Suprapubic skin (tissue), 4 donors: ENCODE measurements at regions not wholly inside any gene's neighbourhood (a gene's known extent, or its start where the extent isn't known, plus 50 kb on each side); places are given as distances from the start of the nearest gene placed in this dataset.
"Not testable (repeated sequence)": the region's sequence is repeated elsewhere in the genome, so short reads cannot be mapped to it uniquely, and the experiment has no call there.

Experiments
- DNase-seq, 2 donors: peaks; one replicate each; pipeline ENCODE4 v3.0.0-alpha.2; 2019; ENCODE audit warnings: low spot score in 2 of 2
- H3K27ac ChIP-seq: fragments of 200-600 bp; sonication (generic); one replicate; pipeline ENCODE4 v1.5.1; 2019
- H3K27me3 ChIP-seq: fragments of 200-600 bp; sonication (generic); one replicate; pipeline ENCODE4 v1.5.1; 2019
- H3K36me3 ChIP-seq: fragments of 200-600 bp; sonication (generic); one replicate; pipeline ENCODE4 v1.5.1; 2019
- H3K4me1 ChIP-seq: fragments of 200-600 bp; sonication (generic); one replicate; pipeline ENCODE4 v1.5.1; 2019
- H3K4me3 ChIP-seq: fragments of 200-600 bp; sonication (generic); one replicate; pipeline ENCODE4 v1.5.1; 2019; ENCODE audit warnings: mild to moderate bottlenecking
- H3K9me3 ChIP-seq: fragments of 200-600 bp; sonication (generic); one replicate; pipeline ENCODE4 v1.5.1; 2019
- EP300 ChIP-seq: sonication (generic); formaldehyde crosslinking; IDR thresholded peaks from one replicate; pipeline ENCODE4 v1.6.1; 2017; ENCODE audit warnings: antibody characterized with exemption
- POLR2A ChIP-seq, 2 donors: fragments of 450-650 bp; IDR thresholded peaks; one replicate each; pipeline ENCODE4 v1.6.1; 2017; ENCODE audit warnings: antibody characterized with exemption in 2 of 2, mild to moderate bottlenecking in 2 of 2, moderate library complexity in 2 of 2
- POLR2AphosphoS5 ChIP-seq, 3 donors: sonication (generic); formaldehyde crosslinking; IDR thresholded peaks; one replicate each; pipeline ENCODE4 v1.6.1; 2017; ENCODE audit warnings: antibody characterized with exemption in 3 of 3
- WGBS: methylation state at CpG from one replicate; pipeline ENCODE4 v1.1.5; 2018; 5-methylcytosine and 5-hydroxymethylcytosine counted together
- TF ChIP-seq, protein P1 (sequence below), 2 donors: fragments of 200-600 bp in 1 of 2; fragments of 450-650 bp in 1 of 2; sonication (generic) in 1 of 2; IDR thresholded peaks; one replicate each; pipeline ENCODE4 v1.5.1; 2016 to 2019; ENCODE audit warnings: antibody characterized with exemption in 2 of 2, mild to moderate bottlenecking in 1 of 2, moderate library complexity in 1 of 2

DNA sequence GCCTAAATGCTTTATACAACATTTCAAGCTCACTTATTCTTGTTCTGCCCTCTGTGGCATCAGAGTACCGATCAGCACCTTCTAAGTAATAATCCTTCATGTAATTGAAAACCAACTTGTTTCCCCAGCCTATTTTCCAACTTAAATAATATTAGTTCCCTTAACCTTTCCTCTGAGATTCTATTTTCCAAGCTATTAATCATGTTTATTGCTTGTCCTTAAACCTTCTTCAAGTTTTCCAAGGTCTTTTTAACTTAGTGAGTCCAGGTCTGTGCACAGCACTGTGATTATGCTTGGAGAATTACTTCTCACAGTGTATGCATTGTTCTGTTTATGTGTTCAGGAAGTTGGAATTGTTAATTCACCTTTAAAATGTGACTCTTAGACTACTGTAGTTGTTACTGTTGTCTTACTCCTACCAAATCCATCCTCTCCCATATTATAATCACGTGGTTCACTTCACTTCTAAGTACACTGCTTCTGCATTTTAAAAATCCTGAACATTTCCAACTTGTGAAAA is 1039.3 kb upstream of the FOXG1 start:
- WGBS = 52% methylated on average over 2 of the region's 2 CpGs
- Histone ChIP-seq H3K9me3 (no peaks in the 10 kb centered on the region), H3K36me3 (no peaks in the 10 kb centered on the region), H3K27ac (no peak overlapping the region), H3K4me1 (no peaks in the 10 kb centered on the region), H3K4me3 (no peak overlapping the region), H3K27me3 (no peaks in the 10 kb centered on the region)
- TF ChIP-seq POLR2AphosphoS5 (IDR thresholded peaks at IDR 0.05) = no peak
- TF ChIP-seq, protein P1, sequence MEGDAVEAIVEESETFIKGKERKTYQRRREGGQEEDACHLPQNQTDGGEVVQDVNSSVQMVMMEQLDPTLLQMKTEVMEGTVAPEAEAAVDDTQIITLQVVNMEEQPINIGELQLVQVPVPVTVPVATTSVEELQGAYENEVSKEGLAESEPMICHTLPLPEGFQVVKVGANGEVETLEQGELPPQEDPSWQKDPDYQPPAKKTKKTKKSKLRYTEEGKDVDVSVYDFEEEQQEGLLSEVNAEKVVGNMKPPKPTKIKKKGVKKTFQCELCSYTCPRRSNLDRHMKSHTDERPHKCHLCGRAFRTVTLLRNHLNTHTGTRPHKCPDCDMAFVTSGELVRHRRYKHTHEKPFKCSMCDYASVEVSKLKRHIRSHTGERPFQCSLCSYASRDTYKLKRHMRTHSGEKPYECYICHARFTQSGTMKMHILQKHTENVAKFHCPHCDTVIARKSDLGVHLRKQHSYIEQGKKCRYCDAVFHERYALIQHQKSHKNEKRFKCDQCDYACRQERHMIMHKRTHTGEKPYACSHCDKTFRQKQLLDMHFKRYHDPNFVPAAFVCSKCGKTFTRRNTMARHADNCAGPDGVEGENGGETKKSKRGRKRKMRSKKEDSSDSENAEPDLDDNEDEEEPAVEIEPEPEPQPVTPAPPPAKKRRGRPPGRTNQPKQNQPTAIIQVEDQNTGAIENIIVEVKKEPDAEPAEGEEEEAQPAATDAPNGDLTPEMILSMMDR (IDR thresholded peaks at IDR 0.05) = no peak
- TF ChIP-seq EP300 = no peak
- no peak for TF ChIP-seq POLR2A (IDR thresholded peaks at IDR 0.05)
- DNase-seq = no peak

DNA sequence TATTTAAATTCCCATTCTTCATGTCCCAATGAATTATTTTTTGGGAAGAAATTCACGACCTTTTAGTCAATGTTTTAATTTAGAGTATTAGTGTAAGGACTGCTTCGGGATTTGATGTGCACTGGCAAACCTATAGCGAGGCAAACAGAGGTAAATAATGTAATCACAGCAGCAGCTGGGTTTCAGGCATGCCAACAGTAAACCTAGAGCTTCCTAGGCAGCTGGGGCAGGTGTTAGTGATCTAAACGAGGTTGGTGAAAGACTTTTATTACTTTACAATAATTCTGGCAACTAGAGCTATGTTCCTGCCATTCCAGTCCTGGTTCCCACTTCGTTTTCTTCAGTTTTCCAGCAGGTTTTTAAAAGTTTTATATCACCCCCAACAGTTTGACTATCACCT is 1036.4 kb upstream of the FOXG1 start:
- no peaks in the 10 kb centered on the region for H3K9me3 ChIP-seq
- 44% methylated on average over 5 of the region's 5 CpGs for WGBS
- DNase-seq = no peak
- H3K4me1 ChIP-seq = no peaks in the 10 kb centered on the region
- TF ChIP-seq POLR2AphosphoS5 (IDR thresholded peaks at IDR 0.05) (no peak), EP300 (no peak), POLR2A (IDR thresholded peaks at IDR 0.05) (no peak)
- TF ChIP-seq, protein P1 (IDR thresholded peaks at IDR 0.05) = no peak
- no peak overlapping the region for H3K27ac ChIP-seq
- no peaks in the 10 kb centered on the region for H3K36me3 ChIP-seq
- no peak overlapping the region for H3K4me3 ChIP-seq
- no peaks in the 10 kb centered on the region for H3K27me3 ChIP-seq

DNA sequence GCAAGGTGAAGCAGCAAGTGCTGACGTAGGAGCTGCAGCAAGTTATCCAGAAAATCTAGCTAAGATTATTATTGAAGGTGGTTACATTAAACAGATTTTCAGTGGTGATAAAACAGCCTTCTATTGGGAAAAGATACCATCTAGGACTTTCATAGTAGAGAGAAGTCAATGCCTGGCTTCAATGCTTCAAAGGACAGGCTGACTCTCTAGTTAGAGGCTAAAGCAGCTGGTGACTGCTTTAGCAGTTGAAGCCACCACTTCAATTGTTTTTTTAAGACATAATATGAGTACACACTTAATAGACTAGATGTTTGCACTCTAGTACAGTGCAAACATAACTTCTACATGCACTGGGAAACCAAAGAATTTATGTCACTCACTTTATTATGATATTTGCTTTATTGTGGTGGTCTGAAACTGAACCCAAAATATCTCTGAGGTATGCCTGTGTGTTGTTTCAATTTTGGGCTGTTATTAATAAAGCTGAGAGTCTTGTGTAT is 1026.9 kb upstream of the FOXG1 start:
- Histone ChIP-seq H3K36me3 (no peaks in the 10 kb centered on the region), H3K27me3 (no peaks in the 10 kb centered on the region), H3K9me3 (no peaks in the 10 kb centered on the region), H3K4me1 (no peaks in the 10 kb centered on the region), H3K4me3 (no peak overlapping the region), H3K27ac (no peak overlapping the region)
- 85% methylated on average over 1 of the region's 1 CpG for WGBS
- no peak for TF ChIP-seq EP300
- no peak for TF ChIP-seq POLR2A (IDR thresholded peaks at IDR 0.05)
- TF ChIP-seq, protein P1 (IDR thresholded peaks at IDR 0.05) = no peak
- TF ChIP-seq POLR2AphosphoS5 (IDR thresholded peaks at IDR 0.05) = no peak
- DNase-seq = no peak

DNA sequence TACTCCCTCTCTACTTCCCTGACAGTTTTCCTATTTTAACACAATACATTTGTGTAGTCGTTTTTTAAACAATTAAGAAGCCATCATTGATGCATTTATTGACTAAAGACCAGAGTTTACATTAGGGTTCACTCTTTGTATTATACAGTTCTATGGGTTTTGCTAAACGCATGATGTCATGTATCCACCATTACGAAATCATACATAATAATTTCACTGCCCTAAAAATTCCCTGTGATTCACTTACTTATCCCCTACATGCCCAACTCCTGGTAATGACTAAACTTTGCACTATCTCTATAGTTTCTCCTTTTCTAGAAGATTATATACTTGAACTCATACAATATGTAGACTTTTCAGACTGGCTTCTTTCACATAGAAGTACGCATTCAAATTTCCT is 1016.5 kb upstream of the FOXG1 start:
- Histone ChIP-seq H3K36me3 (no peaks in the 10 kb centered on the region), H3K27ac (no peak overlapping the region), H3K4me1 (no peaks in the 10 kb centered on the region), H3K27me3 (no peaks in the 10 kb centered on the region), H3K9me3 (no peaks in the 10 kb centered on the region), H3K4me3 (no peak overlapping the region)
- DNase-seq = no peak
- TF ChIP-seq EP300 (no peak), POLR2A (IDR thresholded peaks at IDR 0.05) (no peak), POLR2AphosphoS5 (IDR thresholded peaks at IDR 0.05) (no peak)
- TF ChIP-seq, protein P1 (IDR thresholded peaks at IDR 0.05) = no peak
- WGBS = 84% methylated on average over 4 of the region's 4 CpGs

DNA sequence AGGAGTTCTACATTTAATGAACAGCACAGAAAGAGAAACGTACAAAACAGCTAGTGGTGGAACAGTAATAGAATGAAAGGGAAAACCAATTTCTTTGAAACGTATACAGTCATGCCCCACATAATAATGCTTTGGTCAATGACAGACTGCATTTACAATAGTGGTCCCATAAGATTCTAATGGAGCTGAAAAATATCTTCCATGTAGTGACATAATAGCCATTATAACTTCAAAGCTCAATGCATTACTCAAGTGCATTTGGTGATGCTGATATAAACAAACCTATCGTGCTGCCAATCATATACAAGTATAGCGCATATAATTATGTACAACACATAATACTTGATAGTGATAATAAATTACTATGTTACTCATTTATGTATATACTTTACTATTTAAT is 1008.9 kb upstream of the FOXG1 start:
- H3K4me3 ChIP-seq, DNase-seq, H3K4me1 ChIP-seq, H3K9me3 ChIP-seq, H3K36me3 ChIP-seq, H3K27ac ChIP-seq, H3K27me3 ChIP-seq: not testable (repeated sequence)
- WGBS = 96% methylated on average over 4 of the region's 4 CpGs

DNA sequence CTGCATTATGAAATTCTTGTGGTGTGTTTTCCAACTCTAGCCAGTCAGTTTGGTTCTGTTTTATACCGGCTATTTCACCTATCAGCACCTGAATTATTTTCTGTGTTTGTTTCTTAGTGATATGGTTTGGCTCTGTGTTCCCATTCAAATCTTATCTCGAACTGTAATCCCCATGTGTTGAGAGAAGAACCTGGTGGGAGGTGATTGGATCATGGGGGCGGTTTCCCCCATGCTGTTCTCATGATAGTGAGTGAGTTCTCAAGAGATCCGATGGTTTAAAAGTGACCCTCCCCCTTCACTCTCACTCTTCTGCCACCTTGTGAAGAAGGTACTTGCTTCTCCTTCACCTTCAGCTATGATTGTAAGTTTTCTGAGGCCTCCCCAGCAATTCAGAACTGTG is 1006.2 kb upstream of the FOXG1 start:
- H3K4me1 ChIP-seq, H3K4me3 ChIP-seq, H3K9me3 ChIP-seq, DNase-seq, H3K36me3 ChIP-seq, H3K27me3 ChIP-seq, H3K27ac ChIP-seq: not testable (repeated sequence)
- WGBS = 82% methylated on average over 4 of the region's 4 CpGs

DNA sequence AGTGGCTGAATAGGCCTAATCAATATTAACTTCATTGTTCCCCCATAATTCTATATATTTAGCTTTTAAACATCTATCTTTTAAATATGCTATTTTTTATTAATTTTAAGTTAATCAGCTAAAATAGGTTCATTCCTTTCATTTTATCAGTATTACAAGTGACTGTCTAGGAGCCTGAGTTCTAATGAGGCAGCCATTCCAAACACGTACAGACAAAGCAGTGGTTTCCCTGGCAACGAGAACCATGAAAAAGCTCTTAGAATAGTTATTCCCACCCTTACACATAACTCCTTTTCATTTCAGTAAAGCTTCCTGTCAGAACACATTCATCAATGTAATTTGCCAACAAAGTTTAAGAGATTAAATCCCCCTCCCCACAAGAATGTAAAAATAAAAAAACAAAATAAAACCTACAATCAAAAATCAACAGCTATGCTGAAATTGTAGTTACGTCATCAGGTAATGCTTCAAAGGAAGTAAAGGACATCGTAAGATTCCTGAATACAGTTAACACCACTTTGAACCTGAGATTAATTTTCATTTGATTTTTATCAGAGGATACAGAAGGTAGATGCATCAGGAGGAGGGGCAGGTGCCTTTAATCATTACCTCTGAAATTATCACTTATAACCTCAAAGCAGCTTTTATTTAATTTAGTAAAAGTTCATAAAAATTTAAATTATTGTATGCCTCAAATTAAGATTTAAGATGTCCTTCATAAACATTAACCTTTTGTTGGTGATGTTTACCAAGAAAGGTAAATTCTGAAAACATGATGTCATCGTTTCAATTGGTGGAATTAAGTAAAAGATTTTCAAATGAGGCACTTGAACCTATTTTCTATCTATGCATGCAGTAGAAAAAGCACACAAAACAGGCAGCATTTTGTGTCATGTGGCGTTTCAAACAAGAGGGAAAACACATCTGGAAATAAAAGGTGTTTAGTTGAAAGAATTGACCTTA is 967.2 kb upstream of the FOXG1 start:
- H3K4me1 ChIP-seq, H3K9me3 ChIP-seq, H3K27ac ChIP-seq, H3K4me3 ChIP-seq, H3K36me3 ChIP-seq, DNase-seq, H3K27me3 ChIP-seq: not testable (repeated sequence)
- 46% methylated on average over 6 of the region's 6 CpGs for WGBS

DNA sequence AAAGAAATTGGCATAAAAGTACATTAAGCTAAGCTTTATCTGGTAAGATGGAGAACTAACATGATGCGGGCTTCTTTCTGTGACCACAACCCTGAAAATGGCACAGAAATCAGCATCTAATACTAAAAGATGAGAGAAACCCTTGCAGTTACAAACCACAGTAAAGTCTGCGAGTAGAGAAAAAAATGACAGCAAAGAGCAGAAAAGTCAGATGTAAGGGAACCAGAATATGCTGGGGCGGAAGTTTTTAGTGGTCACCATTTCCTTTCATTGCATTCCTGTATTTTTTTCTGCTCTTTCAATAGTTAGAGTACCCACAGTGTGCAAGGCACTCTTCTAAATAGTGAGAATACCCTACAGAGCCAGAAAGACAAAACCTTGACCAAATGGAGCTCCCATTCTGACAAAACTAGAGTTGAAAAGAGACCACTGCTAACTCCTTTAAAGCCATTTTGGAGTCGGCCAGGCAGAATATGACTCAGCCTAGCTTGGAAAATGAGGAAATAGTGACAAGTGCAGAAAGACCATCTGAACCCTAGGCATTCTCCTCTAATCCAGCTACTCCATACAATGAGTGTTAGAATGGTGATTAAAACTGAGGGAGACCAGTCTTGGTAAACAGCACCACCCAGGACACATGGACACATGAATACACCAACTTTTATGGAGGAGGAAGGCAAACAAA is 948.7 kb upstream of the FOXG1 start:
- WGBS = 80% methylated on average over 4 of the region's 4 CpGs
- H3K36me3 ChIP-seq, H3K27me3 ChIP-seq, DNase-seq, H3K27ac ChIP-seq, H3K4me3 ChIP-seq, H3K9me3 ChIP-seq, H3K4me1 ChIP-seq: not testable (repeated sequence)

DNA sequence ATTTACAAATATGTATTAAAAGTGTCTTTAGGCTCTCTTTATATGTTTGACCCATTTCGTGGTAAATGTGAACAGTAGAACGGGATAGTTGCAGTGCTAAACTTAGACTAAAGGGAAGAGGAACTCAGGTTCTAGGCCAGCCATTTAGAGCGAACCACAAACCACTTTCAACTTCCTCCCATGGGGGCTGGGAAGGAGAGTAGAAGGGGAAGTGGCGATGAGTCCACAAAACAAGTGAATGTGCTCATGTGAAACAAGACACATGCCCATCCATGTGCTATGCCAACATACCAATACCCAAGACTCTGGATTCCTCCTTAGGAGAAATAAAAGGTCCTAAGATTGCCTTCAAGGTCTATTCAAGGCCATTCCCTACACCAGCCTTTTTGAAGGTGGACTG is 940.4 kb upstream of the FOXG1 start:
- not testable (repeated sequence) for H3K9me3 ChIP-seq, H3K4me3 ChIP-seq, H3K4me1 ChIP-seq, DNase-seq, H3K27ac ChIP-seq, H3K27me3 ChIP-seq, H3K36me3 ChIP-seq
- WGBS = 71% methylated on average over 4 of the region's 4 CpGs
